GM18505 (cell line): ENCODE measurements at regions not wholly inside any gene's neighbourhood (a gene's known extent, or its start where the extent isn't known, plus 50 kb on each side); places are given as distances from the start of the nearest gene placed in this dataset.

Source experiments
- ATAC-seq: cut with Tn5 transposase; IDR thresholded peaks from one replicate; pipeline ENCODE4 v1.9.1; 2021; ENCODE audit not compliant: unreplicated experiment
- POLR2A ChIP-seq: IDR thresholded peaks from 4 replicates; pipeline ENCODE4 v1.6.1; 2011; ENCODE audit warnings: borderline replicate concordance; ENCODE audit not compliant: insufficient read depth, insufficient read length; ENCODE audit errors: extremely low read depth

GRCh38 chr10:3616880-3617279, 168.1 kb downstream of the KLF6 start:
- no peak for TF ChIP-seq POLR2A
- no peak for ATAC-seq

GRCh38 chr10:3613318-3613717, 171.7 kb downstream of the KLF6 start:
- TF ChIP-seq POLR2A: no peak
- no peak for ATAC-seq

- no peak for ATAC-seq
- no peak for TF ChIP-seq POLR2A
Measured at GRCh38 chr10:3612183-3613001, 172.6 kb downstream of the KLF6 start.

GRCh38 chr10:3606309-3606708, 178.7 kb downstream of the KLF6 start:
- ATAC-seq: no peak
- TF ChIP-seq POLR2A: no peak

- TF ChIP-seq POLR2A: no peak
- no peak for ATAC-seq
Measured at GRCh38 chr10:3605882-3606281, 179.1 kb downstream of the KLF6 start.

- TF ChIP-seq POLR2A: no peak
- ATAC-seq: no peak
Measured at GRCh38 chr10:3595736-3596135, 189.3 kb downstream of the KLF6 start.

GRCh38 chr10:3593611-3594010, 191.4 kb downstream of the KLF6 start:
- TF ChIP-seq POLR2A: no peak
- no peak for ATAC-seq

GRCh38 chr10:3592424-3592823, 192.6 kb downstream of the KLF6 start:
- no peak for TF ChIP-seq POLR2A
- no peak for ATAC-seq

GRCh38 chr10:3588816-3589215, 196.2 kb downstream of the KLF6 start:
- TF ChIP-seq POLR2A: no peak
- ATAC-seq: no peak

GRCh38 chr10:3588346-3588745, 196.7 kb downstream of the KLF6 start:
- TF ChIP-seq POLR2A: no peak
- ATAC-seq: no peak

GRCh38 chr10:3584926-3585784, 199.9 kb downstream of the KLF6 start:
- ATAC-seq: no peak
- TF ChIP-seq POLR2A: no peak

GRCh38 chr10:3580565-3580964, 204.4 kb downstream of the KLF6 start:
- ATAC-seq: no peak
- TF ChIP-seq POLR2A: no peak

GRCh38 chr10:3579845-3580244, 205.2 kb downstream of the KLF6 start:
- ATAC-seq: no peak
- no peak for TF ChIP-seq POLR2A

- TF ChIP-seq POLR2A: no peak
- ATAC-seq: no peak
Measured at GRCh38 chr10:3578682-3579081, 206.3 kb downstream of the KLF6 start.

- ATAC-seq: no peak
- TF ChIP-seq POLR2A: no peak
Measured at GRCh38 chr10:3578159-3578558, 206.8 kb downstream of the KLF6 start.

- no peak for TF ChIP-seq POLR2A
- ATAC-seq: no peak
Measured at GRCh38 chr10:3574451-3574850, 210.6 kb downstream of the KLF6 start.
